CD14-positive monocyte (primary cell): ENCODE measurements at regions not wholly inside any gene's neighbourhood (a gene's known extent, or its start where the extent isn't known, plus 50 kb on each side); places are given as distances from the start of the nearest gene placed in this dataset.

ENCODE experiments used
- DNase-seq, 3 donors: peaks; one replicate each; pipeline ENCODE4 v3.0.0-alpha.2; 2011 to 2022
- H2AFZ ChIP-seq: 2 replicates; pipeline ENCODE4 v1.6.0; 2012; ENCODE audit warnings: mild to moderate bottlenecking, low read depth, low read length, inconsistent platforms; ENCODE audit not compliant: insufficient read depth, poor library complexity, severe bottlenecking
- H3K27ac ChIP-seq, 2 donors: 1 replicate in 1 of 2; 2 replicates in 1 of 2; pipeline ENCODE4 v1.5.1; 2012 to 2013; ENCODE audit warnings: low read length in 2 of 2, control low read depth in 1 of 2, inconsistent platforms in 1 of 2, low read depth in 1 of 2, mild to moderate bottlenecking in 1 of 2
- H3K27me3 ChIP-seq, 2 donors: one replicate each; pipeline versions ENCODE4 v1.6.0 to v1.6.1; 2011 to 2013; ENCODE audit warnings: low read length in 2 of 2; ENCODE audit not compliant: control insufficient read depth in 2 of 2, insufficient read depth in 2 of 2
- H3K36me3 ChIP-seq, 2 donors: replicated peaks in 1 of 2; 1 replicate in 1 of 2; 2 replicates in 1 of 2; pipeline versions ENCODE4 v1.5.1 to v1.6.1; 2012 to 2013; ENCODE audit warnings: low read length in 2 of 2, control low read depth in 1 of 2, inconsistent platforms in 1 of 2, mild to moderate bottlenecking in 1 of 2; ENCODE audit not compliant: insufficient read depth in 2 of 2, control insufficient read depth in 1 of 2
- H3K4me1 ChIP-seq, 2 donors: 1 replicate in 1 of 2; 2 replicates in 1 of 2; pipeline versions ENCODE4 v1.5.1 to v1.6.1; 2012 to 2013; ENCODE audit warnings: low read length in 2 of 2, control low read depth in 1 of 2, inconsistent platforms in 1 of 2, mild to moderate bottlenecking in 1 of 2, moderate library complexity in 1 of 2; ENCODE audit not compliant: insufficient read depth in 2 of 2, control insufficient read depth in 1 of 2
- H3K4me2 ChIP-seq: replicated peaks from 2 replicates; pipeline ENCODE3; 2012; ENCODE audit warnings: low read length, moderate library complexity, mild to moderate bottlenecking; ENCODE audit not compliant: poor library complexity, severe bottlenecking; ENCODE audit errors: extremely low read depth
- H3K4me3 ChIP-seq, 3 experiments: fragments of 200-600 bp in 1 of 3; sonication (generic) in 1 of 3; replicated peaks in 1 of 3; 1 replicate in 2 of 3; 2 replicates in 1 of 3; pipeline ENCODE4 v1.5.1; 2011 to 2013; ENCODE audit warnings: low read length in 3 of 3, mild to moderate bottlenecking in 3 of 3, control low read depth in 2 of 3, low read depth in 2 of 3, inconsistent platforms in 1 of 3, moderate library complexity in 1 of 3
- H3K79me2 ChIP-seq: 2 replicates; pipeline ENCODE4 v1.6.0; 2012; ENCODE audit warnings: mild to moderate bottlenecking, control low read depth, inconsistent platforms, low read length, moderate library complexity; ENCODE audit not compliant: insufficient read depth
- H3K9ac ChIP-seq: 2 replicates; pipeline ENCODE4 v1.6.0; 2017; ENCODE audit warnings: low read length, mild to moderate bottlenecking; ENCODE audit not compliant: insufficient read depth, poor library complexity, severe bottlenecking
- H3K9me3 ChIP-seq, 2 donors: replicated peaks in 1 of 2; 1 replicate in 1 of 2; 2 replicates in 1 of 2; pipeline versions ENCODE4 v1.5.1 to v1.6.1; 2012 to 2013; ENCODE audit warnings: low read length in 2 of 2, control low read depth in 1 of 2; ENCODE audit not compliant: control insufficient read depth in 1 of 2, insufficient read depth in 1 of 2
- H4K20me1 ChIP-seq: 2 replicates; pipeline ENCODE4 v1.6.0; 2012; ENCODE audit warnings: mild to moderate bottlenecking, low read length, control low read depth, moderate library complexity; ENCODE audit not compliant: insufficient read depth
- H3K27ac Mint-ChIP-seq, 7 donors: one replicate each; pipeline ENCODE4 v1.8.0; 2020; ENCODE audit warnings: mild to moderate bottlenecking in 7 of 7, mixed read lengths in 7 of 7, moderate library complexity in 6 of 7, inconsistent platforms in 2 of 7
- H3K27me3 Mint-ChIP-seq, 3 donors: one replicate each; pipeline ENCODE4 v1.8.0; 2021 to 2022; ENCODE audit warnings: low read depth in 3 of 3, mild to moderate bottlenecking in 3 of 3, mixed read lengths in 3 of 3, moderate library complexity in 3 of 3, inconsistent platforms in 1 of 3
- H3K36me3 Mint-ChIP-seq, 2 donors: one replicate each; pipeline ENCODE4 v1.8.0; 2020; ENCODE audit warnings: mixed read lengths in 2 of 2, inconsistent platforms in 1 of 2, mild to moderate bottlenecking in 1 of 2
- H3K4me1 Mint-ChIP-seq: one replicate; pipeline ENCODE4 v1.8.0; 2020; ENCODE audit warnings: mild to moderate bottlenecking, mixed read lengths
- H3K4me3 Mint-ChIP-seq, 2 donors: one replicate each; pipeline ENCODE4 v1.8.0; 2020; ENCODE audit warnings: mild to moderate bottlenecking in 2 of 2, mixed read lengths in 2 of 2, moderate library complexity in 1 of 2
- H3K9me3 Mint-ChIP-seq, 7 donors: one replicate each; pipeline ENCODE4 v1.8.0; 2020 to 2022; ENCODE audit warnings: mixed read lengths in 7 of 7, mild to moderate bottlenecking in 6 of 7, moderate library complexity in 6 of 7, inconsistent platforms in 2 of 7
- CTCF ChIP-seq: fragments of 200-600 bp; IDR thresholded peaks from one replicate; pipeline ENCODE4 v1.8.0; 2022; ENCODE audit warnings: antibody characterized with exemption, mild to moderate bottlenecking
- WGBS: methylation state at CpG from one replicate; pipeline ENCODE4 v1.1.5; 2013; ENCODE audit warnings: missing lambda C conversion rate; ENCODE audit not compliant: insufficient coverage; 5-methylcytosine and 5-hydroxymethylcytosine counted together
- intact Hi-C, 2 donors: fragments of 100-400 bp; cut with micrococcal nuclease; formaldehyde crosslinking; loops; one replicate each; pipeline versions ENCODE4 v1.15.0 to v1.15.1; 2023

DNA sequence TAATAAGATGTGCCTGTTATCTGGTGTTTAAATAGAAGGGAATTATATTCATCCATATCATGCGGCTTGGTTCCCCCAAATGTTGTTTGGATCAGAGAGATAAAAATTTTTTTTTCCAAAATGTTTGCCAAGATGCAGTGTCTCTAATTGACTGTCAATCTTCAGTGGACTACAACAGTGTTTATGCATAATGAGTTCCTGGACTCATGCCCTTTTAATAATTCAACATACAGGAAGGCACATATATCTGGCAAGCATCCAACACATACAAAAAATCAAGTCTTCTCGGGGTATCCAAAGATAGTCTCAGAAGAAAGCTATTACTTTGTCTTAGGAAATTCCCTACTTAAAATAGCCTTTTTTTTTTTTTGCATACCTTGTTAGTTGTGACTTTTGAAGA, 1534.7 kb downstream of the EFNA5 start:
- no peak overlapping the region for H2AFZ ChIP-seq
- no peak overlapping the region for H3K4me3 Mint-ChIP-seq
- H3K27ac ChIP-seq: no peak overlapping the region
- no peaks in the 10 kb centered on the region for H3K4me1 Mint-ChIP-seq
- no peaks in the 10 kb centered on the region for H3K4me1 ChIP-seq
- no peaks in the 10 kb centered on the region for H3K36me3 ChIP-seq
- no peak overlapping the region for H3K27ac Mint-ChIP-seq
- peaks cover 0 to 2% (median 0%) of the 10 kb centered on the region in 3 donors for H3K27me3 Mint-ChIP-seq
- peaks cover 0 to 3% (median 0%) of the 10 kb centered on the region in 7 donors for H3K9me3 Mint-ChIP-seq
- no peaks in the 10 kb centered on the region for H3K79me2 ChIP-seq
- intact Hi-C loops: no loop called here
- H3K9me3 ChIP-seq: no peaks in the 10 kb centered on the region
- DNase-seq: no peak
- H3K9ac ChIP-seq: no peak overlapping the region
- H3K27me3 ChIP-seq: no peaks in the 10 kb centered on the region
- H3K4me3 ChIP-seq: no peak overlapping the region
- no peaks in the 10 kb centered on the region for H4K20me1 ChIP-seq
- no peaks in the 10 kb centered on the region for H3K36me3 Mint-ChIP-seq
- no peak overlapping the region for H3K4me2 ChIP-seq
- WGBS: no CpG with 5 or more reads among the region's 2 CpGs
- TF ChIP-seq CTCF: no peak

DNA sequence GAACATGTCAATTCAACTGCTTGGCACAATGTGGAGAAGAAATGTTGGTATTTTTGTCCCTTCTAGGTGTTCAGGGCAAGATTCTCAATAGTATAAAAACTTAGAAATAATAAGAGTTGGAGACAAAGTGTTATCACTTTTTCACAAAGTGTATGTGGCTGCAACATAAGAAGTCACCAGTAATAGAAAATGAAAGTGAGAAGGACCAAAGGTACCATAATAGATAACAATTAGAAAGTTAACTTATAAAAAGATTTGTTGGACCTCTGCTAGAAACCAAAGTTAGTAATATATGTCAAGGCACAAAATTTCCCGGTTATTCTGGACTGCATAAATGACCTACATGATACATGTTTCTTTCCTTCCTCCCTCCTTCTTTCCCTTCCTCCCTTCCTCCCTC, 1535.3 kb downstream of the EFNA5 start:
- WGBS: 100% methylated on average over 1 of the region's 1 CpG
- no peak for TF ChIP-seq CTCF
- H3K27ac Mint-ChIP-seq: no peak overlapping the region
- Histone ChIP-seq H3K79me2 (no peaks in the 10 kb centered on the region), H3K4me1 (no peaks in the 10 kb centered on the region), H4K20me1 (no peaks in the 10 kb centered on the region), H3K27me3 (no peaks in the 10 kb centered on the region), H3K4me2 (no peak overlapping the region), H3K27ac (no peak overlapping the region), H3K36me3 (no peaks in the 10 kb centered on the region), H3K9ac (no peak overlapping the region), H2AFZ (no peak overlapping the region), H3K9me3 (no peaks in the 10 kb centered on the region), H3K4me3 (no peak overlapping the region)
- no peaks in the 10 kb centered on the region for H3K36me3 Mint-ChIP-seq
- H3K9me3 Mint-ChIP-seq: peaks cover 0 to 3% (median 0%) of the 10 kb centered on the region in 7 donors
- no peak for DNase-seq
- no peaks in the 10 kb centered on the region for H3K4me1 Mint-ChIP-seq
- H3K4me3 Mint-ChIP-seq: no peak overlapping the region
- intact Hi-C loops: no loop called here
- peaks cover 0 to 2% (median 0%) of the 10 kb centered on the region in 3 donors for H3K27me3 Mint-ChIP-seq
